Hepatocyte (in vitro differentiated cells): ENCODE measurements at regions not wholly inside any gene's neighbourhood (a gene's known extent, or its start where the extent isn't known, plus 50 kb on each side); places are given as distances from the start of the nearest gene placed in this dataset.

Experiments used
- EZH2 ChIP-seq: fragments of 200-600 bp; sonication (generic); IDR thresholded peaks from 2 replicates; pipeline ENCODE4 v1.6.1; 2016; ENCODE audit warnings: antibody characterized with exemption, mild to moderate bottlenecking, borderline replicate concordance
- EZH2phosphoT487 ChIP-seq: fragments of 200-600 bp; sonication (generic); IDR thresholded peaks from one replicate; pipeline ENCODE4 v1.6.1; 2018; ENCODE audit warnings: antibody characterized with exemption, mild to moderate bottlenecking, low read depth, moderate library complexity; ENCODE audit not compliant: unreplicated experiment, severe bottlenecking
- TF ChIP-seq, protein P1 (sequence below): fragments of 200-600 bp; sonication (generic); IDR thresholded peaks from 2 replicates; pipeline ENCODE4 v1.5.1; 2016; ENCODE audit warnings: antibody characterized with exemption, mild to moderate bottlenecking; ENCODE audit not compliant: poor library complexity

DNA sequence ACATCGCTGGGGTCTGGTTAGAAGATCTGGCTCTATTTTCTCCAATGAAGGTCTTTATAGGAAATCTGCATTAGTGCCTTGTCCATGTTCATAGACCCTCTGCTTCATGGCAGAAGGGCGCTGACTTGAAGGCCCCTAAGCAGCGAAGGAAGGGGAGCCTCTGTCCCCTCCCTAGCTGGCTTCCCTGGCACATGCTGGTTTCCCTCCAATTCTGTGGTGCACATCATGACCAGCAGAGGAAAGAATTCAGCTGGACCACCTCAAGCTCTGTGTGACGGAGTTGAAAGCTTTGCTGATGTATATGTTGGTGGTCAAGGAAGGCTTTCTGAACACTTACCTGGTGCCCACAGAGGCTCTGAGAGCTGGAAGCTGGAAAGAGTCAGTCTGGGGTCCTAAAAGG lies 129.7 kb upstream of the MYLIP start:
- TF ChIP-seq EZH2 (no peak), EZH2phosphoT487 (no peak)
- TF ChIP-seq, protein P1, sequence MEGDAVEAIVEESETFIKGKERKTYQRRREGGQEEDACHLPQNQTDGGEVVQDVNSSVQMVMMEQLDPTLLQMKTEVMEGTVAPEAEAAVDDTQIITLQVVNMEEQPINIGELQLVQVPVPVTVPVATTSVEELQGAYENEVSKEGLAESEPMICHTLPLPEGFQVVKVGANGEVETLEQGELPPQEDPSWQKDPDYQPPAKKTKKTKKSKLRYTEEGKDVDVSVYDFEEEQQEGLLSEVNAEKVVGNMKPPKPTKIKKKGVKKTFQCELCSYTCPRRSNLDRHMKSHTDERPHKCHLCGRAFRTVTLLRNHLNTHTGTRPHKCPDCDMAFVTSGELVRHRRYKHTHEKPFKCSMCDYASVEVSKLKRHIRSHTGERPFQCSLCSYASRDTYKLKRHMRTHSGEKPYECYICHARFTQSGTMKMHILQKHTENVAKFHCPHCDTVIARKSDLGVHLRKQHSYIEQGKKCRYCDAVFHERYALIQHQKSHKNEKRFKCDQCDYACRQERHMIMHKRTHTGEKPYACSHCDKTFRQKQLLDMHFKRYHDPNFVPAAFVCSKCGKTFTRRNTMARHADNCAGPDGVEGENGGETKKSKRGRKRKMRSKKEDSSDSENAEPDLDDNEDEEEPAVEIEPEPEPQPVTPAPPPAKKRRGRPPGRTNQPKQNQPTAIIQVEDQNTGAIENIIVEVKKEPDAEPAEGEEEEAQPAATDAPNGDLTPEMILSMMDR = no peak
